Gastroesophageal sphincter (tissue), 4 donors: ENCODE measurements at regions not wholly inside any gene's neighbourhood (a gene's known extent, or its start where the extent isn't known, plus 50 kb on each side); places are given as distances from the start of the nearest gene placed in this dataset.

Source experiments
- ATAC-seq: fragments of 150-250 bp; one replicate; pipeline ENCODE4 v1.9.1; 2016; ENCODE audit warnings: mild to moderate bottlenecking, moderate library complexity
- H3K27ac ChIP-seq, 4 donors: fragments of 200-600 bp; sonication (generic) in 3 of 4; 1 replicate in 3 of 4; 2 replicates in 1 of 4; pipeline ENCODE4 v1.5.1; 2016 to 2019
- H3K27me3 ChIP-seq: fragments of 200-600 bp; sonication (generic); one replicate; pipeline ENCODE4 v1.5.1; 2019
- H3K36me3 ChIP-seq, 2 donors: fragments of 200-600 bp; sonication (generic); one replicate each; pipeline ENCODE4 v1.5.1; 2019; ENCODE audit warnings: control low read depth in 1 of 2
- H3K4me1 ChIP-seq, 3 donors: fragments of 200-600 bp; sonication (generic); 1 replicate in 2 of 3; 2 replicates in 1 of 3; pipeline ENCODE4 v1.5.1; 2016 to 2019; ENCODE audit warnings: control low read depth in 2 of 3
- H3K4me3 ChIP-seq, 2 donors: fragments of 200-600 bp; sonication (generic); one replicate each; pipeline ENCODE4 v1.5.1; 2019; ENCODE audit warnings: mild to moderate bottlenecking in 1 of 2, moderate library complexity in 1 of 2
- H3K9me3 ChIP-seq, 3 donors: fragments of 200-600 bp; sonication (generic); one replicate each; pipeline ENCODE4 v1.5.1; 2017 to 2019; ENCODE audit warnings: control low read depth in 2 of 3
- EP300 ChIP-seq: sonication (generic); formaldehyde crosslinking; IDR thresholded peaks from one replicate; pipeline ENCODE4 v1.6.1; 2017; ENCODE audit warnings: antibody characterized with exemption, mild to moderate bottlenecking
- POLR2A ChIP-seq, 2 donors: fragments of 450-650 bp; IDR thresholded peaks; one replicate each; pipeline ENCODE4 v1.6.1; 2017; ENCODE audit warnings: antibody characterized with exemption in 2 of 2, mild to moderate bottlenecking in 2 of 2, moderate library complexity in 1 of 2
- POLR2AphosphoS5 ChIP-seq: sonication (generic); formaldehyde crosslinking; IDR thresholded peaks from one replicate; pipeline ENCODE4 v1.6.1; 2017; ENCODE audit warnings: antibody characterized with exemption
- WGBS, 2 donors: methylation state at CpG; one replicate each; pipeline ENCODE4 v1.1.5; 2018; ENCODE audit warnings: low coverage in 1 of 2; 5-methylcytosine and 5-hydroxymethylcytosine counted together
- TF ChIP-seq, protein P1 (sequence below), 4 experiments: fragments of 200-600 bp in 2 of 4; fragments of 450-650 bp in 2 of 4; sonication (generic) in 1 of 4; IDR thresholded peaks; one replicate each; pipeline ENCODE4 v1.5.1; 2017 to 2019; ENCODE audit warnings: antibody characterized with exemption in 4 of 4, mild to moderate bottlenecking in 2 of 4, moderate library complexity in 2 of 4

- Histone ChIP-seq H3K27ac (peak overlapping the region in 1 of 4 donors; percentile 28), H3K4me1 (peaks cover 0 to 8% (median 0%) of the 10 kb centered on the region in 3 donors), H3K27me3 (no peaks in the 10 kb centered on the region), H3K4me3 (no peak overlapping the region), H3K36me3 (no peaks in the 10 kb centered on the region), H3K9me3 (no peaks in the 10 kb centered on the region)
- WGBS, 2 donors, result 53 to 80% methylated on average over 6 to 10 of the region's 10 CpGs
- TF ChIP-seq POLR2A (IDR thresholded peaks at IDR 0.05) (no peak), POLR2AphosphoS5 (no peak), EP300 (no peak)
- TF ChIP-seq, protein P1, sequence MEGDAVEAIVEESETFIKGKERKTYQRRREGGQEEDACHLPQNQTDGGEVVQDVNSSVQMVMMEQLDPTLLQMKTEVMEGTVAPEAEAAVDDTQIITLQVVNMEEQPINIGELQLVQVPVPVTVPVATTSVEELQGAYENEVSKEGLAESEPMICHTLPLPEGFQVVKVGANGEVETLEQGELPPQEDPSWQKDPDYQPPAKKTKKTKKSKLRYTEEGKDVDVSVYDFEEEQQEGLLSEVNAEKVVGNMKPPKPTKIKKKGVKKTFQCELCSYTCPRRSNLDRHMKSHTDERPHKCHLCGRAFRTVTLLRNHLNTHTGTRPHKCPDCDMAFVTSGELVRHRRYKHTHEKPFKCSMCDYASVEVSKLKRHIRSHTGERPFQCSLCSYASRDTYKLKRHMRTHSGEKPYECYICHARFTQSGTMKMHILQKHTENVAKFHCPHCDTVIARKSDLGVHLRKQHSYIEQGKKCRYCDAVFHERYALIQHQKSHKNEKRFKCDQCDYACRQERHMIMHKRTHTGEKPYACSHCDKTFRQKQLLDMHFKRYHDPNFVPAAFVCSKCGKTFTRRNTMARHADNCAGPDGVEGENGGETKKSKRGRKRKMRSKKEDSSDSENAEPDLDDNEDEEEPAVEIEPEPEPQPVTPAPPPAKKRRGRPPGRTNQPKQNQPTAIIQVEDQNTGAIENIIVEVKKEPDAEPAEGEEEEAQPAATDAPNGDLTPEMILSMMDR (IDR thresholded peaks at IDR 0.05), result no peak
- no peak for ATAC-seq
Observed at GRCh38 chr2:236359426-236360045, 95.3 kb upstream of the ASB18 start.

- Histone ChIP-seq H3K4me1 (peaks cover 0 to 8% (median 0%) of the 10 kb centered on the region in 3 donors), H3K9me3 (no peaks in the 10 kb centered on the region), H3K27ac (peak overlapping the region in 2 of 4 donors; percentile 18 to 46), H3K4me3 (no peak overlapping the region), H3K36me3 (no peaks in the 10 kb centered on the region), H3K27me3 (no peaks in the 10 kb centered on the region)
- TF ChIP-seq POLR2A (IDR thresholded peaks at IDR 0.05) (no peak), POLR2AphosphoS5 (peak; percentile 60)
- TF ChIP-seq, protein P1 (IDR thresholded peaks at IDR 0.05), result no peak
- ATAC-seq, result peak; percentile 61
- 49 to 52% methylated on average over 3 to 4 of the region's 4 CpGs for WGBS, 2 donors
Observed at GRCh38 chr2:236360496-236360895, 96.3 kb upstream of the ASB18 start.

- TF ChIP-seq POLR2AphosphoS5 (no peak), POLR2A (IDR thresholded peaks at IDR 0.05) (no peak), EP300 (no peak)
- TF ChIP-seq, protein P1 (IDR thresholded peaks at IDR 0.05), result no peak
- 66 to 90% methylated on average over 9 to 10 of the region's 10 CpGs for WGBS, 2 donors
- Histone ChIP-seq H3K36me3 (no peaks in the 10 kb centered on the region), H3K27me3 (peaks cover 15% of the 10 kb centered on the region), H3K4me1 (peaks cover 0 to 8% (median 0%) of the 10 kb centered on the region in 3 donors), H3K9me3 (no peaks in the 10 kb centered on the region), H3K27ac (no peak overlapping the region), H3K4me3 (no peak overlapping the region)
- no peak for ATAC-seq
Observed at GRCh38 chr2:236363711-236364277, 99.6 kb upstream of the ASB18 start.

DNA sequence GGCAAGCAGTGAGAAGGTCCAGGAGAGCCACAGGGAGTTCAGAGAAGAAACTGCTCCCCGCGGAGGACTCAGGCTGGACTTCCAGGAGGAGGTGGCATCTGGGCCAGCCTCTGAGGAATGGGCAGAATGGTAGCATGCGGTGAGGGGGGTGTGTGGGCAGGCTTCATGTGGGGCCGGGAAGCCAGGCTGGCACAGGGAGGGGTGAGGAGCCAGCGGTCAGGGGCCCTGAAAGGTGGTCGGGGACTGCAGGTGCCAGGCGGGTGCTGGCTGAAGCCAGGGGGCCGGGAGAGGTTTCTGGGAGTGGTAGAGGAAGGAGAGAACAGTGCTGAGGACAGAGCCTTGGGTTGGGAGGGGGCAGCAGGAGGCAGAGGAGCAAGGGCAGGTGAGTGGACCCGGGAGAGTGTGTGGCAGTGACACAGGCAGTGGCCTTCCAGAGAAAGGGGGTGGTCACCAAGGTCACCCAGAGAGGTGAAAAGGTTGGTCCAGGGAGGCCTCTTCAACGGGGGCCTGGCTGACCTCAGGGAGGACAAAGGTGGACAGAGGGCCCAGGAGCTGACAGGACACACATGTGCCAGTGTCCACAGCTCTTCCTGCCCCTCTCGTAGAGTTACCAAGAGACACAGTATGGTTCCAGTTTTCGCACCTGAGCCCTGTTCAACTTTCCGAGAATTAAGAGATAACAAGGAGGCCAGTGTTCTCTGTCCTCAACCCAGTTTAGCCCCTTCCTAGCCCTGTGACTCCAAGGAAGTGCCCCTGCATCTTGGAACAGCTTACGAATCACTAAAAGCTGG is 101.2 kb upstream of the ASB18 start:
- ATAC-seq, result no peak
- Histone ChIP-seq H3K4me3 (no peak overlapping the region), H3K27ac (no peak overlapping the region), H3K4me1 (peaks cover 0 to 12% (median 0%) of the 10 kb centered on the region in 3 donors), H3K27me3 (peaks cover 23% of the 10 kb centered on the region), H3K9me3 (no peaks in the 10 kb centered on the region), H3K36me3 (no peaks in the 10 kb centered on the region)
- WGBS, 2 donors, result 89 to 96% methylated on average over 5 to 6 of the region's 14 CpGs
- no peak for TF ChIP-seq EP300
- TF ChIP-seq POLR2A (IDR thresholded peaks at IDR 0.05), result no peak
- no peak for TF ChIP-seq POLR2AphosphoS5
- TF ChIP-seq, protein P1 (IDR thresholded peaks at IDR 0.05), result no peak
